NB4 (cell line): ENCODE measurements at regions not wholly inside any gene's neighbourhood (a gene's known extent, or its start where the extent isn't known, plus 50 kb on each side); places are given as distances from the start of the nearest gene placed in this dataset.

Experiments
- DNase-seq: peaks from one replicate; pipeline ENCODE4 v3.0.0; 2010; ENCODE audit warnings: low read depth
- H3K4me3 ChIP-seq: one replicate; pipeline ENCODE4 v1.5.1; 2011; ENCODE audit warnings: mild to moderate bottlenecking, low read depth, low read length, moderate library complexity
- CTCF ChIP-seq: IDR thresholded peaks from one replicate; pipeline ENCODE4 v1.5.1; 2012; ENCODE audit warnings: low read depth, low read length
- MAX ChIP-seq: IDR thresholded peaks from 2 replicates; pipeline ENCODE4 v1.6.1; 2011; ENCODE audit warnings: low read depth, low read length
- MYC ChIP-seq: IDR thresholded peaks from 2 replicates; pipeline ENCODE4 v1.6.1; 2011; ENCODE audit warnings: low read depth, low read length
- POLR2A ChIP-seq: IDR thresholded peaks from 2 replicates; pipeline ENCODE4 v1.6.1; 2011; ENCODE audit warnings: mild to moderate bottlenecking; ENCODE audit not compliant: insufficient read length; ENCODE audit errors: extremely low read depth

- TF ChIP-seq CTCF, result no peak
- TF ChIP-seq POLR2A, result no peak
- TF ChIP-seq MAX, result no peak
- no peak for TF ChIP-seq MYC
- no peak overlapping the region for H3K4me3 ChIP-seq
- DNase-seq, result no peak
Measured at GRCh38 chr16:51510416-51510815, 359.3 kb upstream of the SALL1 start.

- DNase-seq, result peak; percentile 6
- TF ChIP-seq MAX (no peak), CTCF (no peak), POLR2A (no peak), MYC (no peak)
- H3K4me3 ChIP-seq, result no peak overlapping the region
Measured at GRCh38 chr16:51509336-51509735, 358.3 kb upstream of the SALL1 start.

GRCh38 chr16:51508490-51509212, 357.6 kb upstream of the SALL1 start:
- no peak for DNase-seq
- H3K4me3 ChIP-seq, result no peak overlapping the region
- TF ChIP-seq POLR2A (no peak), MYC (no peak), MAX (no peak), CTCF (no peak)

- no peak overlapping the region for H3K4me3 ChIP-seq
- TF ChIP-seq CTCF (no peak), POLR2A (no peak), MAX (no peak), MYC (no peak)
Measured at GRCh38 chr16:51507286-51507685, 356.2 kb upstream of the SALL1 start.

GRCh38 chr16:51500306-51500705, 349.2 kb upstream of the SALL1 start:
- no peak overlapping the region for H3K4me3 ChIP-seq
- TF ChIP-seq POLR2A, result no peak
- no peak for TF ChIP-seq CTCF
- TF ChIP-seq MAX, result no peak
- no peak for TF ChIP-seq MYC
- no peak for DNase-seq

More at GRCh38 chr16:51507286-51507685, 356.2 kb upstream of the SALL1 start:
- DNase-seq, result no peak
